ENCODE measurements at regions not wholly inside any gene's neighbourhood (a gene's known extent, or its start where the extent isn't known, plus 50 kb on each side); places are given as distances from the start of the nearest gene placed in this dataset.

DNA sequence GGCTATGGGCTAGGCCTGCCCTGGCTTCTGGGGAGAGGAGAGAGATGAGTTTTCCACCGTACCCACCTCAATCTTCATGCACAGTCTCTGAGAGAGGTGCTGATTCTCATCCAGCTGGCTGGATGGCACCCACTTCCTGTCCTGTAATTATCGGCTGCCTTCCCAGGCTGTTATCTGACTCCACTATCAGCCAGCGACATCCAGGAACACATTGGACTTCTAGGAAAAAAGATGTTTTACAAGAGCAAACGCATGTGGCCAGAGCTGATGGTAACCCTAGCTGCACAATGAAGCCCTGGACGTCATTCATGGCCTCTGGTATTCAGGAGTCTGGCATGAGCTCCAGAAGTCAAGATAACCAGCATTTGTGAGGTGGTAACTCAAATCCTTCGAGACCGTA is 137.4 kb downstream of the EHF start:
- in situ Hi-C loops (cut with MboI; ENCODE audit: low sequenced_read_pairs): no loop called here
- no peaks in the 10 kb centered on the region for H3K36me3 ChIP-seq (replicated peaks)
- H3K9me3 ChIP-seq: no peaks in the 10 kb centered on the region
- H3K4me3 ChIP-seq: no peak overlapping the region
- 0 out of 2 replicates have a peak, but pooled peaks cover 3% of the 10 kb centered on the region for H3K27me3 ChIP-seq (ENCODE audit: low read depth)
- H3K4me1 ChIP-seq: no peaks in the 10 kb centered on the region
- no peak for DNase-seq (ENCODE audit: low spot score in 2 of 2)

- H3K4me1 ChIP-seq: no peaks in the 10 kb centered on the region
- 0 out of 2 replicates have a peak, but pooled peaks cover 3% of the 10 kb centered on the region for H3K27me3 ChIP-seq (ENCODE audit: low read depth)
- H3K9me3 ChIP-seq: no peaks in the 10 kb centered on the region
- no peaks in the 10 kb centered on the region for H3K36me3 ChIP-seq (replicated peaks)
- in situ Hi-C loops (cut with MboI; ENCODE audit: low sequenced_read_pairs): no loop called here
- no peak overlapping the region for H3K4me3 ChIP-seq
- no peak for DNase-seq (ENCODE audit: low spot score in 2 of 2)
Measured at GRCh38 chr11:34757026-34757451, 136.1 kb downstream of the EHF start.

DNA sequence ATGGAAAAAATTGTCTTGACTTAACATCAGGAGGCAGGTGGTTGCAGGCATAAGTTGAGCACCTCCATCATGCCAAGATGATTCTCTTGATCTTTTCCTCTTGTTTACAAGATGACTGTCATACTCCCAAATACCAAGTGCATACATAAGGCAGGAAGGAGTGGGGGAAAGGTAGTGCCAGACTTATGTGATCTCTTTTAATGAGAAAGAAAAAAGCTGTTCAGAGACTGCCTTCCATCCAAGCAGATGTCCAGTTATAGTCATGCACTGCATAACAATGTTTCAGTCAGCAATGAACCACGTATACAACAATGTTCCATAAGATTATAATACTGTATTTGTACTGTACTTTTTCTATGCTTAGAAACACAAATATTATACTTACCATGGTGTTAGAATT is 135.7 kb downstream of the EHF start:
- no peak overlapping the region for H3K4me3 ChIP-seq

GRCh38 chr11:34755671-34756070 is 134.8 kb downstream of the EHF start:
- H3K4me1 ChIP-seq: no peaks in the 10 kb centered on the region
- H3K4me3 ChIP-seq: no peak overlapping the region
- in situ Hi-C loops (cut with MboI; ENCODE audit: low sequenced_read_pairs): no loop called here
- H3K36me3 ChIP-seq (replicated peaks): no peaks in the 10 kb centered on the region
- 0 out of 2 replicates have a peak, but pooled peaks cover 3% of the 10 kb centered on the region for H3K27me3 ChIP-seq (ENCODE audit: low read depth)
- no peaks in the 10 kb centered on the region for H3K9me3 ChIP-seq
- DNase-seq (ENCODE audit: low spot score in 2 of 2): no peak

More for the DNA sequence above, 135.7 kb downstream of the EHF start:
- no peaks in the 10 kb centered on the region for H3K9me3 ChIP-seq
- 0 out of 2 replicates have a peak, but pooled peaks cover 3% of the 10 kb centered on the region for H3K27me3 ChIP-seq (ENCODE audit: low read depth)
- H3K36me3 ChIP-seq (replicated peaks): no peaks in the 10 kb centered on the region
- in situ Hi-C loops (cut with MboI; ENCODE audit: low sequenced_read_pairs): no loop called here
- no peak for DNase-seq (ENCODE audit: low spot score in 2 of 2)
- no peaks in the 10 kb centered on the region for H3K4me1 ChIP-seq

GRCh38 chr11:34754171-34754823 is 133.4 kb downstream of the EHF start:
- no peak for DNase-seq (ENCODE audit: low spot score in 2 of 2)
- in situ Hi-C loops (cut with MboI; ENCODE audit: low sequenced_read_pairs): no loop called here
- H3K4me3 ChIP-seq: no peak overlapping the region
- no peaks in the 10 kb centered on the region for H3K9me3 ChIP-seq
- H3K4me1 ChIP-seq: no peaks in the 10 kb centered on the region
- H3K27me3 ChIP-seq (ENCODE audit: low read depth): peaks cover 6% of the 10 kb centered on the region; the same call in 1 of the 2 replicates
- no peaks in the 10 kb centered on the region for H3K36me3 ChIP-seq (replicated peaks)

GRCh38 chr11:34750692-34751405 is 130.0 kb downstream of the EHF start:
- in situ Hi-C loops (cut with MboI; ENCODE audit: low sequenced_read_pairs): no loop called here
- Histone ChIP-seq H3K36me3 (replicated peaks) (no peaks in the 10 kb centered on the region), H3K4me3 (no peak overlapping the region), H3K9me3 (no peaks in the 10 kb centered on the region), H3K27me3 (ENCODE audit: low read depth) (peaks cover 3% of the 10 kb centered on the region; the same call in 1 of the 2 replicates), H3K4me1 (no peaks in the 10 kb centered on the region)
- no peak for DNase-seq (ENCODE audit: low spot score in 2 of 2)

DNA sequence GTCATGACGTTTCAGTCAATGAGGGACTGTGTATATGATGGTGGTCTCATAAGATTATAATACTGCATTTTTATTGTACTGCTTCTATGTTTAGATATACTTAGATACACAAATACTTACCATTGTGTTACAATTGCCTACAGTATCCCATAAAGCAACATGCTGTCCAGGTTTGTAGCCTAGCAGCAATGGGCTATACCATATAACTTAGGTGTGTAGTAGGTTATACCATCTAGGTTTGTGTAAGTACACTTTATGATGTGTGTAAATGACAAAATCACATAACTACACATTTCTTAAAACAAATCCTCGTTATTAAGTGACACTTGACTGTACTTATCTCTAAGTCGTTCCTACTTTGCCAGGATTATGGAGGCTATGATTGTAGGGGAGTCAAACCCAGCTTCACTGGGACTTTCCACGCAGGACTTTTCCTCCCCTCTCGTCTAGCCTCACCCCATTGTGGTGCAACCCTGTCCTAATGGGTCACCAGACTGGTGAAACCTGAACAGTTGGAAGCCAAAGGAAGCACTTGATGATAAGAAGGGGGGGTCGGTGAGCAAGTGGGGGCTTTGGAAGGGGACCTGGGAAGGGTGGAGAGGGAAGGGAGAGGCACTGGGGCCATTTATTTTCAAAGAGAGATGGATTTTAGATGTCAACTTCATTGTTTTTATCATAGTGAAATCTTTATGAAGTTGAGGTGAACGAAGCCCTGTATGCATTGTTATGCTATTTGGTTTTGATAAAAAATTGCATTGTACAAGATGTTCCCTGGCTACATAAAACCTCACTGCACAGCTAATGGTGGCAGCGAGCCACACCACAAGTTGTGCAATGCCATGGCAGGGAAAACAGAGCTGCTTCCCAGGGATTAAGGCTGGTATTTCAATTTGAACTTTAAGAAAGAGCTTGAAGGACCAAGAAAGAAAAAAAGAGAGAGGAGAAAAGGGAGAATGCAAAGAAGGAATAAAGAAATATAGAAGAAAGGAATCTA is 129.1 kb downstream of the EHF start:
- DNase-seq (ENCODE audit: low spot score in 2 of 2): no peak
- Histone ChIP-seq H3K36me3 (replicated peaks) (no peaks in the 10 kb centered on the region), H3K27me3 (ENCODE audit: low read depth) (peaks cover 3% of the 10 kb centered on the region; the same call in 1 of the 2 replicates), H3K4me1 (no peaks in the 10 kb centered on the region), H3K4me3 (no peak overlapping the region), H3K9me3 (no peaks in the 10 kb centered on the region)
- in situ Hi-C loops (cut with MboI; ENCODE audit: low sequenced_read_pairs): no loop called here

- H3K4me1 ChIP-seq: no peaks in the 10 kb centered on the region
- H3K36me3 ChIP-seq (replicated peaks): no peaks in the 10 kb centered on the region
- H3K9me3 ChIP-seq: no peaks in the 10 kb centered on the region
- no peak for DNase-seq (ENCODE audit: low spot score in 2 of 2)
- in situ Hi-C loops (cut with MboI; ENCODE audit: low sequenced_read_pairs): no loop called here
- no peak overlapping the region for H3K4me3 ChIP-seq
- peaks cover 3% of the 10 kb centered on the region; the same call in 1 of the 2 replicates for H3K27me3 ChIP-seq (ENCODE audit: low read depth)
Measured at GRCh38 chr11:34748036-34748435, 127.1 kb downstream of the EHF start.

DNA sequence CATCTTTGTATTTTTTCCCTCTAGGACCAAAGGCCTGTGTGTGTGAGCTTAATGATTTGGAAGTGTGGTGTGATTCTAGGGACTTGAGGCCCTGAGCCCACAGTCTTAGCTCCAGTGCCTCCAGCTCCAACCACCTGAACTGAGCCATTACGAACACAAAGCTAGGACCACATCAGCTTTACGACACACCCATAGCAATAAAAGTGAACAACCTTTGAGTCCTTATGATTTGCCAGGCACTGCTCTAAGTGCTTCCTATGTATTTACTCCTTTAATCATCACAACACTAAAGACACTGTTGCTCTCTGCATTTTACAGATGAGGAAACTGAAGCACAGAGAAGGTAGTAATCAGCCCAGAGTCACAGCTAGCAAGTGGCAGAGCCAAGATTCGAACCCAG is 126.4 kb downstream of the EHF start:
- Histone ChIP-seq H3K27me3 (ENCODE audit: low read depth) (peaks cover 3% of the 10 kb centered on the region; the same call in 1 of the 2 replicates), H3K4me3 (no peak overlapping the region), H3K36me3 (replicated peaks) (no peaks in the 10 kb centered on the region), H3K9me3 (no peaks in the 10 kb centered on the region), H3K4me1 (no peaks in the 10 kb centered on the region)
- in situ Hi-C loops (cut with MboI; ENCODE audit: low sequenced_read_pairs): no loop called here
- no peak for DNase-seq (ENCODE audit: low spot score in 2 of 2)

DNA sequence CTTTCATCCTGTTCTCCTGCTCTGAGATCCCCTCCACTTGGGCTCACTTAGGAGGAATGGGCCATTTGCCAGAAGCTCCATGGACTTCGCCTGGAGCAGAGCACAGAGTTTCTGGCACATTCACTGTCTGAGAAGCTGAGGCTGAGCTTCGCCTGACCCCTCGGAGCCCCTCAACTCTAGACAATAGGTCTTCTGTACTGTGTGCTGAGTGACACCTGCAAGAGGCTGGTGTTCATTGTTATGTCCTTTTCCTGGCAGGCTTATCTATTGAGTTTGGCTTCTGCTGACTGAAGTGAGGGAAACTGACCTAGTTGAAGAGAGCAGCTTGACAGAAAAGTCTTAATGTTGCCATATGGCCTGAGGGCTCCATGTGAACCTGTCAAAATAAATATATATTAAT is 124.3 kb downstream of the EHF start:
- H3K9me3 ChIP-seq: no peaks in the 10 kb centered on the region
- in situ Hi-C loops (cut with MboI; ENCODE audit: low sequenced_read_pairs): no loop called here
- DNase-seq (ENCODE audit: low spot score in 2 of 2): no peak
- no peaks in the 10 kb centered on the region for H3K4me1 ChIP-seq
- H3K36me3 ChIP-seq (replicated peaks): no peaks in the 10 kb centered on the region
- no peak overlapping the region for H3K4me3 ChIP-seq
- peaks cover 3% of the 10 kb centered on the region; the same call in 1 of the 2 replicates for H3K27me3 ChIP-seq (ENCODE audit: low read depth)

DNA sequence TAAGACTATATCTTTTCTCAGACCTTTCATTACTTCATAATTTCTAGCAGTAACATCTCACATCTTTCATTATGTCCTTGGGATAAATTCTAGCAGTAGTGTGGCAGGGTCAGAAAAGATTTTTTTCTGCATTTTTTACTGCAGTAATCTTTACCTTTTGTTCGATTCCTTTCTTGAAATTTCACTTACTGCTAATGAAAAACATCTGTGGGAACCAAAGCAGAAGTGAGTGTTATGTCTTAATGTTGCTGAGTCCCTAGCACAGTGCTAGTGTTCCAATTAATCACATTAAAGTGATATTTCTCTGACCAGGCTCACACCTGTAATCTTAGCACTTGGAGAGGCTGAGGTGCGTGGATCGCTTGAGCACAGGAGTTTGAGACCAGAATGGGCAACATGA is 123.6 kb downstream of the EHF start:
- Histone ChIP-seq H3K36me3 (replicated peaks) (no peaks in the 10 kb centered on the region), H3K4me1 (no peaks in the 10 kb centered on the region), H3K4me3 (no peak overlapping the region), H3K27me3 (ENCODE audit: low read depth) (peaks cover under 1% of the 10 kb centered on the region; the same call in 1 of the 2 replicates), H3K9me3 (no peaks in the 10 kb centered on the region)
- no peak for DNase-seq (ENCODE audit: low spot score in 2 of 2)
- in situ Hi-C loops (cut with MboI; ENCODE audit: low sequenced_read_pairs): no loop called here

DNA sequence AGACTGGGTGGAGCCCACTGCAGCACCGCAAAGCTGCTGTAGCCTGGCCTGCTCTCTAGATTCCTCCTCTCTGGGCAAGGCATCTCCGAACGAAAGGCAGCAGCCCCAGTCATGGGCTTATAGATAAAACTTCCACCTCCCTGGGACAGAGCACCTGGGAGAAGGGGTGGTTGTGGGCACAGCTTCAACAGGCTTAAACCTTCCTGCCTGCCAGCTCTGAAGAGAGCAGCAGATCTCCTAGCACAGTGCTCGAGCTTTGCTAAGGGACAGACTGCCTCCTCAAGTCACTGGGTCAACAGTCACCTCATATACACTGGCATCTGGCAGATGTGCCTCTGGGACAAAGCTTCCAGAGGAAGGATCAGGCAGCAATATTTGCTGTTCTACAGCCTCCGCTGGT is 117.3 kb downstream of the EHF start:
- in situ Hi-C loops (cut with MboI; ENCODE audit: low sequenced_read_pairs): no loop called here
- H3K27me3 ChIP-seq (ENCODE audit: low read depth): no peaks in the 10 kb centered on the region
- no peaks in the 10 kb centered on the region for H3K9me3 ChIP-seq
- H3K36me3 ChIP-seq (replicated peaks): no peaks in the 10 kb centered on the region
- H3K4me3 ChIP-seq: no peak overlapping the region
- no peaks in the 10 kb centered on the region for H3K4me1 ChIP-seq
- no peak for DNase-seq (ENCODE audit: low spot score in 2 of 2)

- Histone ChIP-seq H3K4me1 (no peaks in the 10 kb centered on the region), H3K36me3 (replicated peaks) (no peaks in the 10 kb centered on the region), H3K4me3 (no peak overlapping the region), H3K27me3 (ENCODE audit: low read depth) (no peaks in the 10 kb centered on the region), H3K9me3 (no peaks in the 10 kb centered on the region)
- DNase-seq (ENCODE audit: low spot score in 2 of 2): no peak
- in situ Hi-C loops (cut with MboI; ENCODE audit: low sequenced_read_pairs): no loop called here
Measured at GRCh38 chr11:34732831-34733230, 111.9 kb downstream of the EHF start.
